ENCODE measurements at regions not wholly inside any gene's neighbourhood (a gene's known extent, or its start where the extent isn't known, plus 50 kb on each side); places are given as distances from the start of the nearest gene placed in this dataset.

DNA sequence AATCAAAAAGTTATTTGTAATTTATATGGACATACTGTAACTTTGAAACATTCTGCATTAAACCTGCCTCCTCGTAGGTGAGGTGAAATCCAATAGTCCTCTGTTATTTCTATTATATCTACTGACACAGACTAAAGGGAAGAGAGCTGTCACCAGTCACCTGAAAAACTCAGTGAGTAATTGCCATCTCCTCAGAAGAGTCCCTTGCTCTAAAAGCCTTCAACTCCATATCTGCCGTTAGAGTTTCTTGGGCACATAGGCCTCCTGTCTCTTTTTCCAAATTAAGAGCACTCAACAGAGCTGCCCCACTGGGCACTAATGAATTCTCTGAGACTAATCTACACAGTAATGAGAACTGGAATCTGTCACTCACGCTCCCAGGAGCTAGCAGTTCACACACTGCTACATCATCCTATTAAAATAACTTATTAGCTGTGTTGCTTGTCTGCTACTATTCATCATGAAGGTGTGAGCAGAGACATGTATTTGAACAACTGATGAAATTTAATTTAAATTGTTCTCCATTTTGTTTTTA is 67.3 kb upstream of the VCAN start:
- TF ChIP-seq, protein P1, sequence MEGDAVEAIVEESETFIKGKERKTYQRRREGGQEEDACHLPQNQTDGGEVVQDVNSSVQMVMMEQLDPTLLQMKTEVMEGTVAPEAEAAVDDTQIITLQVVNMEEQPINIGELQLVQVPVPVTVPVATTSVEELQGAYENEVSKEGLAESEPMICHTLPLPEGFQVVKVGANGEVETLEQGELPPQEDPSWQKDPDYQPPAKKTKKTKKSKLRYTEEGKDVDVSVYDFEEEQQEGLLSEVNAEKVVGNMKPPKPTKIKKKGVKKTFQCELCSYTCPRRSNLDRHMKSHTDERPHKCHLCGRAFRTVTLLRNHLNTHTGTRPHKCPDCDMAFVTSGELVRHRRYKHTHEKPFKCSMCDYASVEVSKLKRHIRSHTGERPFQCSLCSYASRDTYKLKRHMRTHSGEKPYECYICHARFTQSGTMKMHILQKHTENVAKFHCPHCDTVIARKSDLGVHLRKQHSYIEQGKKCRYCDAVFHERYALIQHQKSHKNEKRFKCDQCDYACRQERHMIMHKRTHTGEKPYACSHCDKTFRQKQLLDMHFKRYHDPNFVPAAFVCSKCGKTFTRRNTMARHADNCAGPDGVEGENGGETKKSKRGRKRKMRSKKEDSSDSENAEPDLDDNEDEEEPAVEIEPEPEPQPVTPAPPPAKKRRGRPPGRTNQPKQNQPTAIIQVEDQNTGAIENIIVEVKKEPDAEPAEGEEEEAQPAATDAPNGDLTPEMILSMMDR (conservative IDR thresholded peaks at IDR 0.05; ENCODE audit: low read depth, low read length): no peak
- no peak for TF ChIP-seq EZH2 (IDR thresholded peaks at IDR 0.05; ENCODE audit: borderline replicate concordance, low read depth, low read length, poor library complexity, severe bottlenecking)
